Kidney (tissue), 13 donors: ENCODE measurements at regions not wholly inside any gene's neighbourhood (a gene's known extent, or its start where the extent isn't known, plus 50 kb on each side); places are given as distances from the start of the nearest gene placed in this dataset.

Experiments used
- DNase-seq, 5 donors: peaks; one replicate each; pipeline ENCODE4 v3.0.0-alpha.2; 2013 to 2020
- FAIRE-seq: peaks from 2 replicates; lab custom pipeline; 2012; peaks lifted over from hg19 to GRCh38; lab: Jason Lieb, UNC
- H3K27ac ChIP-seq, 2 donors: one replicate each; pipeline ENCODE4 v1.7.0; 2013; ENCODE audit warnings: low read depth in 2 of 2, low read length in 2 of 2, inconsistent platforms in 1 of 2
- H3K27me3 ChIP-seq: one replicate; pipeline ENCODE4 v1.7.1; 2013; ENCODE audit warnings: low read length, inconsistent platforms; ENCODE audit not compliant: control insufficient read depth, insufficient read depth
- H3K36me3 ChIP-seq, 3 donors: one replicate each; pipeline versions ENCODE4 v1.7.0 to v1.7.1; 2013; ENCODE audit warnings: low read length in 3 of 3, control low read depth in 1 of 3, inconsistent platforms in 1 of 3; ENCODE audit not compliant: insufficient read depth in 3 of 3, control insufficient read depth in 2 of 3
- H3K4me1 ChIP-seq, 3 donors: one replicate each; pipeline versions ENCODE4 v1.7.0 to v1.7.1; 2013; ENCODE audit warnings: low read length in 3 of 3, inconsistent platforms in 1 of 3, low read depth in 1 of 3; ENCODE audit not compliant: control insufficient read depth in 2 of 3, insufficient read depth in 2 of 3
- H3K4me3 ChIP-seq, 3 donors: one replicate each; pipeline versions ENCODE4 v1.7.0 to v1.8.1; 2013; ENCODE audit warnings: low read length in 3 of 3, control low read depth in 1 of 3, inconsistent platforms in 1 of 3
- H3K9ac ChIP-seq, 3 donors: one replicate each; pipeline versions ENCODE4 v1.7.0 to v1.7.1; 2013; ENCODE audit warnings: low read length in 3 of 3, control low read depth in 1 of 3, inconsistent platforms in 1 of 3
- H3K9me3 ChIP-seq, 3 donors: one replicate each; pipeline versions ENCODE4 v1.7.0 to v1.7.1; 2013; ENCODE audit warnings: low read length in 3 of 3, control low read depth in 1 of 3, inconsistent platforms in 1 of 3; ENCODE audit not compliant: control insufficient read depth in 2 of 3, insufficient read depth in 1 of 3
- intact Hi-C: fragments of 100-400 bp; cut with DNase I; formaldehyde crosslinking; loops from one replicate; pipeline ENCODE4 v1.11.1; 2022
- TF ChIP-seq, protein P1 (sequence below): IDR thresholded peaks from 3 replicates; pipeline ENCODE4 v1.5.1; 2012; ENCODE audit warnings: mild to moderate bottlenecking, moderate library complexity, borderline replicate concordance; ENCODE audit not compliant: insufficient read depth; ENCODE audit errors: extremely low read depth
- donor health status: control.
- donor health status: control.
- donor health status: control.
- donor health status: control.
- donor health status: control.
- donor health status: DM: yes; HTN: yes; CAD: no.
- donor health status: Normal renal cell carcinoma (clear cell type).

DNA sequence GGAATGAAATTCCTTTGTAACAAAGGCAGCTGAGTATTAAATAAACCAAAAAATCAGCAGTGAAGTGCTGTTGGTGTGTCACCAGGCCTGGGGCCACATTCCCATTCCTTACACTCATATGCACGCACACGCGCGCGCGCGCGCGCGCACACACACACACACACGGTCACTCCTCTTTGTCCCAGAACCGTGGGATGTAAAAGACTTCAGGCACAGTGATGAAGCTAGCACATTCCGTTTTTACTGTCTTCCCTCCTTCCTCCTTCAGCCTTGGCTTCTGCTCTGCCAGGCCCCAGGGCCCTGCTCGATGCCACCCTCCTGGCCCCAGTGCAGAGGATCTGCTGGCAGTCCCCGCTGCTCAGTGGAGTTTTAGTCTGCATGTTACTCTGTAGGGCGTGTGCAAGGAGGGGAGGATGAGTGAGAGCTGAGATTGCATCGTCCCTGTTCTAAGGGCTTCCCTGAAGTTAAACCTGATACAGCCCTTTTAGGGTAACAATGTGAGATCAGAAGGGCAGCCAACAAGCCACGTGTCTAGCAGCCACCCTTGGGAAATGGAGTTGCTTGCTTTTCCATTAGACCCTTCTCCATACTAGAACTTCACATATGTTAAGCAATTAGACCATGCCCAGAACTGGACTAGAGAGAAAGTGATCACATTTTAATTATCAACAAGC lies 71.7 kb upstream of the WDR26 start:
- Histone ChIP-seq H3K27ac (no peak overlapping the region), H3K9ac (no peak overlapping the region), H3K27me3 (no peaks in the 10 kb centered on the region), H3K36me3 (no peaks in the 10 kb centered on the region), H3K4me1 (peaks cover 6 to 13% (median 11%) of the 10 kb centered on the region in 3 donors), H3K4me3 (no peak overlapping the region), H3K9me3 (no peaks in the 10 kb centered on the region)
- DNase-seq (no peak), FAIRE-seq (no peak)
- TF ChIP-seq, protein P1, sequence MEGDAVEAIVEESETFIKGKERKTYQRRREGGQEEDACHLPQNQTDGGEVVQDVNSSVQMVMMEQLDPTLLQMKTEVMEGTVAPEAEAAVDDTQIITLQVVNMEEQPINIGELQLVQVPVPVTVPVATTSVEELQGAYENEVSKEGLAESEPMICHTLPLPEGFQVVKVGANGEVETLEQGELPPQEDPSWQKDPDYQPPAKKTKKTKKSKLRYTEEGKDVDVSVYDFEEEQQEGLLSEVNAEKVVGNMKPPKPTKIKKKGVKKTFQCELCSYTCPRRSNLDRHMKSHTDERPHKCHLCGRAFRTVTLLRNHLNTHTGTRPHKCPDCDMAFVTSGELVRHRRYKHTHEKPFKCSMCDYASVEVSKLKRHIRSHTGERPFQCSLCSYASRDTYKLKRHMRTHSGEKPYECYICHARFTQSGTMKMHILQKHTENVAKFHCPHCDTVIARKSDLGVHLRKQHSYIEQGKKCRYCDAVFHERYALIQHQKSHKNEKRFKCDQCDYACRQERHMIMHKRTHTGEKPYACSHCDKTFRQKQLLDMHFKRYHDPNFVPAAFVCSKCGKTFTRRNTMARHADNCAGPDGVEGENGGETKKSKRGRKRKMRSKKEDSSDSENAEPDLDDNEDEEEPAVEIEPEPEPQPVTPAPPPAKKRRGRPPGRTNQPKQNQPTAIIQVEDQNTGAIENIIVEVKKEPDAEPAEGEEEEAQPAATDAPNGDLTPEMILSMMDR, result no peak
- intact Hi-C loops, result no loop called here

DNA sequence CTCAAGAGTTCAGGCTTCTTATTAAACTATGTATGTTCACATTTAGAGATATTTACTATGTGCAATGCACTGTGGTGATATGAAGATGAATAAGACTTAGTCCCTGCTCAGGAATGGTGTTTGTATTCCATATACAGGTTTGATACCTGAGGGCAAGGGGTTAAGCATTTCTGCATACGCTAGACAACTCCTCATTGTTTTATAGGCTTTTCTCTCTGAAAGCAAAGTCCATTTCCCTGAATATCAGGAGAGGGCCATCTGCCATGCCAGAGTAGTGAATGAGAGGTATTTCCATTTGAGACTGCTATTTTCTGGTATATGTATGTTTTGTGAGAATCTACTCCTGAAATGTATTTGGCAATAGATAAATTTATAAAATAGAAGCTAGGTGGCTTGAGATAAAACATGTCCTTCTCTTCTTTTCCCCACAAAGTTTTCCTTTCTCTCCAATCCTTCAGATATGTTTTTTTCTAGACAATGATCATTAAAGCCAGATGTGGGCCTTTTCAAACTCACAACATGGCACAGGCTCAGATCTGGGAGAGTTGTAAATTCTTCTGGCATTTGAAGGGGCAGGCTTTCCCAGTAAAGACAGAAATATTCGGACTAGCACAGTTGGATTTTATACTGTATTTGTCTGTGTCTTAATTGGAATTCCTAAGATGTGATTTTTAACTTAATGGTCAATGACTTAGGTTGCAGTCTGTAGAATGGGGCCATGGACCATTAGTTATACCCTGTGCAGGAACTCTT lies 73.3 kb upstream of the WDR26 start:
- intact Hi-C loops, result no loop called here
- DNase-seq (no peak), FAIRE-seq (no peak)
- Histone ChIP-seq H3K9ac (no peak overlapping the region), H3K27me3 (no peaks in the 10 kb centered on the region), H3K9me3 (no peaks in the 10 kb centered on the region), H3K27ac (no peak overlapping the region), H3K36me3 (no peaks in the 10 kb centered on the region), H3K4me1 (peaks cover 6 to 13% (median 11%) of the 10 kb centered on the region in 3 donors), H3K4me3 (no peak overlapping the region)
- TF ChIP-seq, protein P1, result no peak

DNA sequence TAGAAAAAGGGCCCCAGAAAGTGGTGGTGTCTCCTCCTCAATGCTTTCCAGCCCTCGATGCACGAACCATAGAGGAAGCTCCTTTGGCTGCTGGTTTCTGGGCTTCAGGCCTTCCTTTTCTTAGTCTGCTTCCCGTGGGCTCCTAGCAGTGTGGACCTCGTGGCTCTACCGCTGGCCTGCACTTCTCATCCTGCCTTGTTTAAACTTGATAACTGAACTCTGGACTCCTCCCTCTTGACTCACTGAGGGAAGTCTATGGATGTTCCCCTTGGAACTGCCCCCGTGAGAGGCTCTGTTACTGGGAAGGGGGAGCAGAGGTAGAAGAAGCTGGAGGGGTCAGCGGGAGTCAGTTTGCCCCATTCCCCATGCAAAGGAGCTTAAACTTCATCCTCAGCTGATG lies 75.3 kb upstream of the WDR26 start:
- Histone ChIP-seq H3K9me3 (no peaks in the 10 kb centered on the region), H3K27me3 (no peaks in the 10 kb centered on the region), H3K36me3 (no peaks in the 10 kb centered on the region), H3K9ac (no peak overlapping the region), H3K4me1 (peaks cover 0 to 4% (median 3%) of the 10 kb centered on the region in 3 donors), H3K27ac (no peak overlapping the region), H3K4me3 (no peak overlapping the region)
- intact Hi-C loops, result loop anchor here (10.0 kb wide), 1 partner anchor 405 kb away; no protein-coding TSS in a partner anchor
- FAIRE-seq (no peak), DNase-seq (no peak)
- TF ChIP-seq, protein P1, result no peak
